ENCODE measurements at regions not wholly inside any gene's neighbourhood (a gene's known extent, or its start where the extent isn't known, plus 50 kb on each side); places are given as distances from the start of the nearest gene placed in this dataset.

- Histone ChIP-seq H3K4me1 (peaks cover 0 to 11% (median 0%) of the 10 kb centered on the region in 4 donors), H3K9me3 (peaks cover 10 to 12% of the 10 kb centered on the region in 2 donors), H3K36me3 (no peaks in the 10 kb centered on the region), H3K27me3 (no peaks in the 10 kb centered on the region), H3K4me3 (no peak overlapping the region), H3K27ac (no peak overlapping the region)
- in situ Hi-C loops (cut with MboI; ENCODE audit: low pct_ligation_motif_present in 1 of 4, low pct_unique_long_range_greater_than_20kb in 1 of 4, low sequenced_read_pairs in 3 of 4), result no loop called here
- WGBS, 2 donors (ENCODE audit: low coverage in 1 of 2), result 18 to 42% methylated on average over 4 of the region's 4 CpGs
- intact Hi-C loops (cut with DNase I; ENCODE audit: low total_unique reads), result no loop called here
- no peak for DNase-seq
- peak in 1 of 3 donors; percentile 27 for TF ChIP-seq POLR2AphosphoS5 (IDR thresholded peaks at IDR 0.05)
- no peak for TF ChIP-seq POLR2A (IDR thresholded peaks at IDR 0.05)
- no peak for TF ChIP-seq CTCF (IDR thresholded peaks at IDR 0.05)
Observed at GRCh38 chr4:22969287-22969896, 276.7 kb downstream of the GBA3 start.

GRCh38 chr4:22962295-22962694 is 269.6 kb downstream of the GBA3 start:
- Histone ChIP-seq H3K27ac (no peak overlapping the region), H3K9me3 (no peaks in the 10 kb centered on the region), H3K27me3 (no peaks in the 10 kb centered on the region), H3K4me1 (no peaks in the 10 kb centered on the region), H3K4me3 (no peak overlapping the region), H3K36me3 (no peaks in the 10 kb centered on the region)
- in situ Hi-C loops (cut with MboI; ENCODE audit: low pct_ligation_motif_present in 1 of 4, low pct_unique_long_range_greater_than_20kb in 1 of 4, low sequenced_read_pairs in 3 of 4), result no loop called here
- intact Hi-C loops (cut with DNase I; ENCODE audit: low total_unique reads), result loop anchor here (5.0 kb wide), 1 partner anchor 1280 kb away; no protein-coding TSS in a partner anchor
- no peak for DNase-seq
- TF ChIP-seq POLR2AphosphoS5 (IDR thresholded peaks at IDR 0.05) (no peak), EP300 (IDR thresholded peaks at IDR 0.05; ENCODE audit: low read depth) (no peak), CTCF (IDR thresholded peaks at IDR 0.05) (peak; percentile 28 to 44 (median 39))
- 13 to 18% methylated on average over 4 of the region's 4 CpGs for WGBS, 2 donors (ENCODE audit: low coverage in 1 of 2)

GRCh38 chr4:22959483-22959882 is 266.7 kb downstream of the GBA3 start:
- Histone ChIP-seq H3K9me3 (no peaks in the 10 kb centered on the region), H3K4me1 (no peaks in the 10 kb centered on the region), H3K36me3 (no peaks in the 10 kb centered on the region), H3K27ac (no peak overlapping the region), H3K4me3 (no peak overlapping the region), H3K27me3 (no peaks in the 10 kb centered on the region)
- no peak for DNase-seq
- intact Hi-C loops (cut with DNase I; ENCODE audit: low total_unique reads), result no loop called here
- 84% methylated on average over 3 of the region's 3 CpGs; no CpG with 5 or more reads in 1 of the 2 donors for WGBS, 2 donors (ENCODE audit: low coverage in 1 of 2)
- TF ChIP-seq EP300 (IDR thresholded peaks at IDR 0.05; ENCODE audit: low read depth), result no peak
- TF ChIP-seq CTCF (IDR thresholded peaks at IDR 0.05), result no peak
- TF ChIP-seq POLR2AphosphoS5 (IDR thresholded peaks at IDR 0.05), result no peak
- TF ChIP-seq POLR2A (IDR thresholded peaks at IDR 0.05), result no peak
- in situ Hi-C loops (cut with MboI; ENCODE audit: low pct_ligation_motif_present in 1 of 4, low pct_unique_long_range_greater_than_20kb in 1 of 4, low sequenced_read_pairs in 3 of 4), result no loop called here

- in situ Hi-C loops (cut with MboI; ENCODE audit: low pct_ligation_motif_present in 1 of 4, low pct_unique_long_range_greater_than_20kb in 1 of 4, low sequenced_read_pairs in 3 of 4) (no loop called here), intact Hi-C loops (cut with DNase I; ENCODE audit: low total_unique reads) (no loop called here)
- WGBS, 2 donors (ENCODE audit: low coverage in 1 of 2), result 73 to 86% methylated on average over 1 of the region's 1 CpG
- no peaks in the 10 kb centered on the region for H3K36me3 ChIP-seq
- no peak for DNase-seq
- no peak overlapping the region for H3K4me3 ChIP-seq
- H3K9me3 ChIP-seq, result no peaks in the 10 kb centered on the region
- H3K4me1 ChIP-seq, result no peaks in the 10 kb centered on the region
- H3K27me3 ChIP-seq, result no peaks in the 10 kb centered on the region
- H3K27ac ChIP-seq, result no peak overlapping the region
- TF ChIP-seq POLR2A (IDR thresholded peaks at IDR 0.05) (no peak), EP300 (IDR thresholded peaks at IDR 0.05; ENCODE audit: low read depth) (no peak), POLR2AphosphoS5 (IDR thresholded peaks at IDR 0.05) (no peak), CTCF (IDR thresholded peaks at IDR 0.05) (no peak)
Observed at GRCh38 chr4:22957774-22958309, 265.1 kb downstream of the GBA3 start.

Data from transverse colon (tissue), 4 donors.